Stomach (tissue), 4 donors: ENCODE measurements at regions not wholly inside any gene's neighbourhood (a gene's known extent, or its start where the extent isn't known, plus 50 kb on each side); places are given as distances from the start of the nearest gene placed in this dataset.

Source experiments
- CTCF ChIP-seq, 7 experiments: fragments of 450-650 bp in 4 of 7; fragments of 200-600 bp in 3 of 7; sonication (generic) in 3 of 7; IDR thresholded peaks; one replicate each; pipeline ENCODE4 v1.5.1; 2016 to 2019; ENCODE audit warnings: antibody characterized with exemption in 7 of 7, control low read depth in 2 of 7, mild to moderate bottlenecking in 1 of 7
- POLR2A ChIP-seq, 4 donors: fragments of 450-650 bp; IDR thresholded peaks; one replicate each; pipeline ENCODE4 v1.6.1; 2016; ENCODE audit warnings: antibody characterized with exemption in 4 of 4, control low read depth in 2 of 4, mild to moderate bottlenecking in 1 of 4, moderate library complexity in 1 of 4

GRCh38 chr3:161163297-161163696 is 57.8 kb upstream of the NMD3 start:
- no peak for TF ChIP-seq CTCF (IDR thresholded peaks at IDR 0.05)
- TF ChIP-seq POLR2A (IDR thresholded peaks at IDR 0.05): no peak
